Bronchial epithelial cell (primary cell): ENCODE measurements at regions not wholly inside any gene's neighbourhood (a gene's known extent, or its start where the extent isn't known, plus 50 kb on each side); places are given as distances from the start of the nearest gene placed in this dataset.
"Not testable (repeated sequence)": the region's sequence is repeated elsewhere in the genome, so short reads cannot be mapped to it uniquely, and the experiment has no call there.

Experiments used
- DNase-seq: peaks from one replicate; pipeline ENCODE4 v3.0.0-alpha.2; 2010; ENCODE audit warnings: low read depth
- FAIRE-seq: peaks from 2 replicates; lab custom pipeline; 2011; peaks lifted over from hg19 to GRCh38; lab: Jason Lieb, UNC
- H3K27me3 ChIP-seq: 2 replicates; pipeline ENCODE4 v1.5.1; 2011; ENCODE audit warnings: low read length; ENCODE audit not compliant: control insufficient read depth, insufficient read depth
- H3K36me3 ChIP-seq: 2 replicates; pipeline ENCODE4 v1.5.1; 2011; ENCODE audit warnings: low read length; ENCODE audit not compliant: control insufficient read depth, insufficient read depth
- H3K4me3 ChIP-seq: 2 replicates; pipeline ENCODE4 v1.5.1; 2011; ENCODE audit warnings: mild to moderate bottlenecking, low read depth, low read length, control low read depth
- TF ChIP-seq, protein P1 (sequence below): IDR thresholded peaks from 2 replicates; pipeline ENCODE4 v1.5.1; 2011; ENCODE audit warnings: mild to moderate bottlenecking, moderate library complexity, low read length, control low read depth, inconsistent platforms; ENCODE audit not compliant: insufficient read depth, severe bottlenecking

DNA sequence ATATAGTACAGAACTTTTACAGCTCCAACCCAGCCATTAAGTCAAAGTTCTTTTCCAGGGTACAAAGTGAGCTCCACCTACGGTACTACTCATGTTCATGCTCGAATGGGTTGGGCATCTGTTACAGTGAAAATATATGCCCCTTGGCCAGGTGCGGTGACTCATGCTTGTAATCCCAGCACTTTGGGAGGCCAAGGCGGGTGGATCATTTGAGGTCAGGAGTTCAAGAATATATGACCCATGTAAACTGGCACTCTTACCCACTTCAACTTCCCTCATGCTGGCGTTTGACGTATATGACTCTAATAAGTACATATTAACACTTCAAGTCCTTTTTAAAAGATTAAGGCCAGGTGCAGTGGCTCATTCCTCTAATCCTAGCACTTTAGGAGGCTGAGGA is 71.3 kb upstream of the PKN2 start:
- no peaks in the 10 kb centered on the region for H3K36me3 ChIP-seq
- no peak overlapping the region for H3K4me3 ChIP-seq
- no peak for FAIRE-seq
- DNase-seq: peak; percentile 79
- no peaks in the 10 kb centered on the region for H3K27me3 ChIP-seq
- TF ChIP-seq, protein P1, sequence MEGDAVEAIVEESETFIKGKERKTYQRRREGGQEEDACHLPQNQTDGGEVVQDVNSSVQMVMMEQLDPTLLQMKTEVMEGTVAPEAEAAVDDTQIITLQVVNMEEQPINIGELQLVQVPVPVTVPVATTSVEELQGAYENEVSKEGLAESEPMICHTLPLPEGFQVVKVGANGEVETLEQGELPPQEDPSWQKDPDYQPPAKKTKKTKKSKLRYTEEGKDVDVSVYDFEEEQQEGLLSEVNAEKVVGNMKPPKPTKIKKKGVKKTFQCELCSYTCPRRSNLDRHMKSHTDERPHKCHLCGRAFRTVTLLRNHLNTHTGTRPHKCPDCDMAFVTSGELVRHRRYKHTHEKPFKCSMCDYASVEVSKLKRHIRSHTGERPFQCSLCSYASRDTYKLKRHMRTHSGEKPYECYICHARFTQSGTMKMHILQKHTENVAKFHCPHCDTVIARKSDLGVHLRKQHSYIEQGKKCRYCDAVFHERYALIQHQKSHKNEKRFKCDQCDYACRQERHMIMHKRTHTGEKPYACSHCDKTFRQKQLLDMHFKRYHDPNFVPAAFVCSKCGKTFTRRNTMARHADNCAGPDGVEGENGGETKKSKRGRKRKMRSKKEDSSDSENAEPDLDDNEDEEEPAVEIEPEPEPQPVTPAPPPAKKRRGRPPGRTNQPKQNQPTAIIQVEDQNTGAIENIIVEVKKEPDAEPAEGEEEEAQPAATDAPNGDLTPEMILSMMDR: no peak

- H3K4me3 ChIP-seq: no peak overlapping the region
- DNase-seq: no peak
- H3K27me3 ChIP-seq: no peaks in the 10 kb centered on the region
- TF ChIP-seq, protein P1: no peak
- no peak for FAIRE-seq
- no peaks in the 10 kb centered on the region for H3K36me3 ChIP-seq
These were observed 65.7 kb upstream of the PKN2 start for GRCh38 chr1:88618331-88618730.

DNA sequence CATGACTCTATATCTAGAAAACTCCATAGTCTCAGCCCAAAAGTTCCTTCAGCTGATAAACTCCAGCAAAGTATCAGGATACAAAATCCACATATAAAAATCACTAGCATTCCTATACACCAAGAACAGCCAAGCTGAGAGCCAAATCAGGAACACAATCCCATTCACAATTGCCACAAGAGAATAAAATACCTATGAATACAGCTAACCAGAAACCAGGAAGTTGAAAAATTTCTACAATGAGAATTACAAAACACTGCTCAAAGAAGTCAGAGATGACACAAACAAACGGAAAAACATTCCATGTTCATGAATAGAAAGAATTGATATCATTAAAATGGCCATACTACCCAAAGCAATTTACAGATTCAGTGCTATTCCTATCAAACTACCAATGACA is 61.0 kb upstream of the PKN2 start:
- not testable (repeated sequence) for H3K4me3 ChIP-seq, FAIRE-seq, H3K36me3 ChIP-seq, H3K27me3 ChIP-seq
- DNase-seq: peak; percentile 64
